ENCODE measurements at regions not wholly inside any gene's neighbourhood (a gene's known extent, or its start where the extent isn't known, plus 50 kb on each side); places are given as distances from the start of the nearest gene placed in this dataset.
A peak's percentile ranks its signal among the peaks of the same experiment; 100 is the strongest.

DNA sequence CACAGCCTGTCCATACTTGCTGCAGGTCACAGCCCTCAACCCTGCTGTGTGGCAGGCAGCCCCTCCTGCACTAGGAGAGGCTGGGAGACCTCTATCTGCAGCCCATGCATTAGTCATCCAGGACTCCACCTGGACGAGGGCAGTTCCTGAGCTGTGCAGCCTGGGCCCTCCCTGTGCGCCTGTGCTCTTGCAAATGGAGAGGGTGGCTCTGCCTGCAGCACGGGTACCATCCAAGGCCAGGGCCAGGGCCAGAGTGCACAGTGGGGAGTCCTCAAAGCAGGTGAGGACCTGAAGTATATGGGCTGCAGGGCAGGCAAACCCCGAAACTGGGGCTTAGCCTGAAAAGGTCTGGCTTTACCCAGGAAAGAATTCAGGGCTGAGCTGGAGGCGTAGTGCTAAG lies 89.8 kb upstream of the PHACTR3 start:
- 43 to 83% (median 66%) methylated on average over 2 to 5 of the region's 5 CpGs for WGBS, 4 donors
- Histone ChIP-seq H3K9me3 (replicated peaks in 1 of 3) (no peaks in the 10 kb centered on the region), H3K4me1 (replicated peaks in 1 of 2) (no peaks in the 10 kb centered on the region), H3K27ac (no peak overlapping the region), H3K27me3 (peaks cover 21% of the 10 kb centered on the region), H3K36me3 (replicated peaks in 1 of 2) (no peaks in the 10 kb centered on the region), H3K4me3 (no peak overlapping the region)
- TF ChIP-seq, protein P1, sequence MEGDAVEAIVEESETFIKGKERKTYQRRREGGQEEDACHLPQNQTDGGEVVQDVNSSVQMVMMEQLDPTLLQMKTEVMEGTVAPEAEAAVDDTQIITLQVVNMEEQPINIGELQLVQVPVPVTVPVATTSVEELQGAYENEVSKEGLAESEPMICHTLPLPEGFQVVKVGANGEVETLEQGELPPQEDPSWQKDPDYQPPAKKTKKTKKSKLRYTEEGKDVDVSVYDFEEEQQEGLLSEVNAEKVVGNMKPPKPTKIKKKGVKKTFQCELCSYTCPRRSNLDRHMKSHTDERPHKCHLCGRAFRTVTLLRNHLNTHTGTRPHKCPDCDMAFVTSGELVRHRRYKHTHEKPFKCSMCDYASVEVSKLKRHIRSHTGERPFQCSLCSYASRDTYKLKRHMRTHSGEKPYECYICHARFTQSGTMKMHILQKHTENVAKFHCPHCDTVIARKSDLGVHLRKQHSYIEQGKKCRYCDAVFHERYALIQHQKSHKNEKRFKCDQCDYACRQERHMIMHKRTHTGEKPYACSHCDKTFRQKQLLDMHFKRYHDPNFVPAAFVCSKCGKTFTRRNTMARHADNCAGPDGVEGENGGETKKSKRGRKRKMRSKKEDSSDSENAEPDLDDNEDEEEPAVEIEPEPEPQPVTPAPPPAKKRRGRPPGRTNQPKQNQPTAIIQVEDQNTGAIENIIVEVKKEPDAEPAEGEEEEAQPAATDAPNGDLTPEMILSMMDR (IDR thresholded peaks at IDR 0.05): no peak
- TF ChIP-seq POLR2A (IDR thresholded peaks at IDR 0.05): no peak
- intact Hi-C loops (cut with DNase I): no loop called here
- no peak for DNase-seq

DNA sequence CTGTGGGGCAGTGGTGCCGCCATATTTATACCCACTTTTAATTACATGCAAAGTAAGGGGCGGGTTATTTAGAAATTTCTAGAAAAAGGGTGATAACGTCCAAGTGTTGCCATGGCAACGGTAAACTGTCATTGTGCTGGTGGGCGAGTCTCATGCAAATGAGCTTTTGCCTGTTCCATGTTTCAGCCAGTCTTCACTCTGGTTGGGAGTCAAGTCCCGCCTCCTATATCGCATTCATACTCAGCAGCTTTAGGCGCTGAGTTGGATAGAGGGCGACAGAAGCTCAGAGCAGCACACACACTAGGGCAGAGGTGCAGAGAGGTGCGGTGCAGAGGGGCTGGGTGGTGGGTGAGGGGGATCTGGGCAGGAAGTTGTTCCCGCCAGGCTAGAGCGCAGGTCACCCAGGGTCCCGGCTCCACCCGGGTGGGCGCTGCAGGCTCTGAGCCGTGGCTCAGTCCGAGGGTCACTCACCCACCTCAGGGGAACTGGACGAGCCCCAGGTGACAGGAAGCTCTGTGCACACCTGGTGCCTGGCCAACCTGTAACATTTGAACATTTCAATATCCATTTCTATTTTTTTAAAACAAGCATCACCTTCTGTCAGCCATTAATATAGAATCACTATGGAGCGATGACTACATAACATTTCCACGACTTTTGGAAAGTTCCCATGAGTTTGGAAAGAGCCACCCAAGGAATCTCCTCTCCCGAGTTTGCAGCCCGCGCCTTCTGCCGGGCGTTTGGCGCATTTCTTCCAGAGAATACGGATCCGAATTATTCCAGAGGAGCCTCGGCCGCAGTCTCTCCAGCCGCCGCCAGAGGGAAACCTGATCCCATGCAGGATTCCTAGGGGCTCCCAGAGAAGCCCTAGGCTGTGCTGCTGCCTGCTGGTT lies 89.1 kb upstream of the PHACTR3 start:
- Histone ChIP-seq H3K9me3 (replicated peaks in 1 of 3) (no peaks in the 10 kb centered on the region), H3K27me3 (peaks cover 27% of the 10 kb centered on the region), H3K4me1 (replicated peaks in 1 of 2) (no peaks in the 10 kb centered on the region), H3K27ac (no peak overlapping the region), H3K36me3 (replicated peaks in 1 of 2) (no peaks in the 10 kb centered on the region), H3K4me3 (no peak overlapping the region)
- TF ChIP-seq POLR2A (IDR thresholded peaks at IDR 0.05): no peak
- TF ChIP-seq, protein P1 (IDR thresholded peaks at IDR 0.05): peak; percentile 64 to 80 (median 78)
- DNase-seq: peak; percentile 58 to 87 (median 75)
- intact Hi-C loops (cut with DNase I): no loop called here
- 18 to 29% (median 25%) methylated on average over 31 to 32 of the region's 32 CpGs for WGBS, 4 donors

DNA sequence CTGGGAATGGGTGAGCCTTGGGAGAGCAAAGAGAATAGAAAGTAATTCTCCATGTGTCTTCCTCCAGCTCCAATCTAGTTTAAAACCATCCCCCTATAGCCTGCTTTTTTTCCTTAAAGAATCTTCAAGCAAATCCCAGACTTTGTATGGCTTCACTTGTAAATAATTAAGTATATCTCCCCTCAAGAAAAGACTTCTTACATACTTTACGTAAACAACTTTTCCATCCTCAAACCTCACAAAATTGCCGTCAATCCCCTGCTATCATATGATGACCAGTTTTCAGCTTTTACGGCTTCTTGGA lies 88.5 kb upstream of the PHACTR3 start:
- no peak for DNase-seq
- Histone ChIP-seq H3K4me1 (replicated peaks in 1 of 2) (no peaks in the 10 kb centered on the region), H3K4me3 (no peak overlapping the region), H3K36me3 (replicated peaks in 1 of 2) (no peaks in the 10 kb centered on the region), H3K27me3 (peaks cover 32% of the 10 kb centered on the region), H3K9me3 (replicated peaks in 1 of 3) (no peaks in the 10 kb centered on the region), H3K27ac (no peak overlapping the region)
- intact Hi-C loops (cut with DNase I): no loop called here
- WGBS, 4 donors: 69 to 80% (median 74%) methylated on average over 3 of the region's 3 CpGs
- no peak for TF ChIP-seq POLR2A (IDR thresholded peaks at IDR 0.05)
- TF ChIP-seq, protein P1 (IDR thresholded peaks at IDR 0.05): no peak

DNA sequence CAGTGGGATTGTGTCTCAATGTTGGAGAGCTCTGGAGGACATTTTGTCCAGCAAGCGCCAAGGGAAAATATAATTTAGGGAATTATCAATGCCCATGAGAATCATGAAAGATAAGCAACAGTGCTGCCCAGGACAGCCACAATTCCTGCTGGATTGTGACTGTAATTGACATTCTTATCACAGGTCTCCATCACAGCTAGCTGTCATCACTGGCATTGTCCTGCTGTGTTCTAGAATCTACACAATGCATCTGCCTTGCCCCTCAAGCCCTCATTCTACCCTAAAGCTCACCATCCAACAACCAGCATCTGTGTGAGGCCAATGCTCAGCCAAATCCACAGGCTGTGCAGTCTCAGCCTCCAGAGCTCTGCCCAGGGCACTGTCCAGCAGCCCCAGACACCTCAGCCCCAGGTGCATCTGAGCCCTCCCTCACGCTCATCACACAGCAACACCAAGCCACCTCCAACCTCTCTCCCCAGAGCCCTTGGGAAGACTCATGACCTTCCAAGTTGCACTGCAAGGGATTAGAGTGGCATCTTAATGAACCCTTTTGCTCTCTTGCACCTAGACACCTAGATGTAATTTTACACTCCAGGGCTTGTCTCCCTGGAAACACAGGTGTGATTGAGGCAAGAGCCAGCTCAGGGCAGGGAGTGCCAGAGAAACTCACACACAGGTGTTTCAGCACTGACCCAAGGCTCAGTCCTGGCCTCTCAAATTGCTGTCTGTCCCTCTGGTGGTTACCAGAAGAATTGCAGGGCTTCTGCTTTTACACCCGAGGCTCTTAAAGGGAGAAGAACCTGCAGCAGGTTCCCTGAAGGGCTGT lies 85.2 kb upstream of the PHACTR3 start:
- 23 to 40% (median 37%) methylated on average over 3 of the region's 3 CpGs for WGBS, 4 donors
- TF ChIP-seq POLR2A (IDR thresholded peaks at IDR 0.05): no peak
- TF ChIP-seq, protein P1 (IDR thresholded peaks at IDR 0.05): peak; percentile 55 to 83 (median 64)
- DNase-seq: peak in 5 of 7 donors; percentile 18 to 42 (median 32)
- Histone ChIP-seq H3K27ac (no peak overlapping the region), H3K9me3 (replicated peaks in 1 of 3) (no peaks in the 10 kb centered on the region), H3K36me3 (replicated peaks in 1 of 2) (no peaks in the 10 kb centered on the region), H3K27me3 (peaks cover 45% of the 10 kb centered on the region), H3K4me3 (no peak overlapping the region), H3K4me1 (replicated peaks in 1 of 2) (no peaks in the 10 kb centered on the region)
- intact Hi-C loops (cut with DNase I): no loop called here
